DOHH2 (cell line): ENCODE measurements at regions not wholly inside any gene's neighbourhood (a gene's known extent, or its start where the extent isn't known, plus 50 kb on each side); places are given as distances from the start of the nearest gene placed in this dataset.

Experiments used
- H3F3A ChIP-seq: fragments of 200-600 bp; sonication (generic), shearing (Covaris generic); 2 replicates; pipeline ENCODE4 v1.6.0; 2016; ENCODE audit warnings: antibody characterized with exemption, mild to moderate bottlenecking; ENCODE audit not compliant: control insufficient read depth, insufficient read depth
- H3K27ac ChIP-seq: fragments of 200-600 bp; sonication (generic); 2 replicates; pipeline ENCODE4 v1.5.1; 2014; ENCODE audit warnings: low read depth, mild to moderate bottlenecking, low read length, moderate library complexity
- H3K27me3 ChIP-seq: fragments of 200-600 bp; sonication (generic); 2 replicates; pipeline ENCODE4 v1.6.1; 2014; ENCODE audit warnings: mild to moderate bottlenecking, low read length, mixed read lengths; ENCODE audit not compliant: control insufficient read depth
- H3K36me3 ChIP-seq: fragments of 200-600 bp; sonication (generic); 2 replicates; pipeline ENCODE4 v1.6.1; 2014; ENCODE audit warnings: mild to moderate bottlenecking, low read length, moderate library complexity, mixed read lengths; ENCODE audit not compliant: control insufficient read depth
- H3K4me1 ChIP-seq: fragments of 200-600 bp; sonication (generic); 2 replicates; pipeline ENCODE4 v1.6.1; 2014; ENCODE audit warnings: mild to moderate bottlenecking, low read length, mixed read lengths; ENCODE audit not compliant: control insufficient read depth
- H3K4me2 ChIP-seq: fragments of 200-600 bp; sonication (generic); 2 replicates; pipeline ENCODE4 v1.6.0; 2014; ENCODE audit warnings: mild to moderate bottlenecking, low read length, moderate library complexity
- H3K4me3 ChIP-seq: fragments of 200-600 bp; sonication (generic); 2 replicates; pipeline ENCODE4 v1.5.1; 2014; ENCODE audit warnings: mild to moderate bottlenecking, low read length, mixed read lengths
- H3K79me2 ChIP-seq: fragments of 200-600 bp; sonication (generic); 2 replicates; pipeline ENCODE4 v1.6.1; 2014; ENCODE audit warnings: mild to moderate bottlenecking, low read length, mixed read lengths; ENCODE audit not compliant: control insufficient read depth
- H3K9me2 ChIP-seq: fragments of 200-600 bp; sonication (generic); replicated peaks from 2 replicates; pipeline ENCODE4 v1.6.1; 2014; ENCODE audit warnings: mild to moderate bottlenecking, low read length, mixed read lengths; ENCODE audit not compliant: control insufficient read depth
- H3K9me3 ChIP-seq: fragments of 200-600 bp; sonication (generic); 2 replicates; pipeline ENCODE4 v1.6.1; 2014; ENCODE audit warnings: antibody characterized with exemption, low read length, mixed read lengths; ENCODE audit not compliant: control insufficient read depth, insufficient read depth
- H4K20me1 ChIP-seq: fragments of 200-600 bp; sonication (generic); 2 replicates; pipeline ENCODE4 v1.6.0; 2014; ENCODE audit warnings: low read depth, mild to moderate bottlenecking, antibody characterized with exemption, low read length, moderate library complexity; ENCODE audit not compliant: control insufficient read depth, insufficient read depth
- CTCF ChIP-seq: fragments of 200-600 bp; sonication (generic); IDR thresholded peaks from one replicate; pipeline ENCODE4 v1.5.1; 2014; ENCODE audit warnings: antibody characterized with exemption, mild to moderate bottlenecking, low read depth, low read length; ENCODE audit not compliant: poor library complexity, severe bottlenecking
- EZH2phosphoT487 ChIP-seq: fragments of 200-600 bp; sonication (generic); IDR thresholded peaks from 2 replicates; pipeline ENCODE4 v1.6.1; 2017; ENCODE audit warnings: borderline replicate concordance, mild to moderate bottlenecking, antibody characterized with exemption, low read length, moderate library complexity, mixed read lengths

- H3F3A ChIP-seq, result no peaks in the 10 kb centered on the region
- no peaks in the 10 kb centered on the region for H3K36me3 ChIP-seq
- no peaks in the 10 kb centered on the region for H3K4me1 ChIP-seq
- H3K9me2 ChIP-seq, result no peaks in the 10 kb centered on the region; the same call in 1 of the 2 replicates
- H3K4me2 ChIP-seq, result no peak overlapping the region
- H3K9me3 ChIP-seq, result no peaks in the 10 kb centered on the region
- H3K4me3 ChIP-seq, result no peak overlapping the region
- no peaks in the 10 kb centered on the region for H4K20me1 ChIP-seq
- H3K27me3 ChIP-seq, result no peaks in the 10 kb centered on the region
- no peaks in the 10 kb centered on the region for H3K79me2 ChIP-seq
- no peak for TF ChIP-seq CTCF
- no peak for TF ChIP-seq EZH2phosphoT487
- no peak overlapping the region for H3K27ac ChIP-seq
These were observed 206.0 kb upstream of the MYOCD start for GRCh38 chr17:12459736-12460135.

GRCh38 chr17:12463102-12463501 is 202.6 kb upstream of the MYOCD start:
- no peaks in the 10 kb centered on the region for H3F3A ChIP-seq
- no peaks in the 10 kb centered on the region; the same call in 1 of the 2 replicates for H3K9me2 ChIP-seq
- H3K4me1 ChIP-seq, result no peaks in the 10 kb centered on the region
- H3K4me2 ChIP-seq, result no peak overlapping the region
- H3K9me3 ChIP-seq, result no peaks in the 10 kb centered on the region
- no peak for TF ChIP-seq CTCF
- no peak for TF ChIP-seq EZH2phosphoT487
- no peaks in the 10 kb centered on the region for H3K79me2 ChIP-seq
- H3K27ac ChIP-seq, result no peak overlapping the region
- no peaks in the 10 kb centered on the region for H4K20me1 ChIP-seq
- no peak overlapping the region for H3K4me3 ChIP-seq
- no peaks in the 10 kb centered on the region for H3K36me3 ChIP-seq
- H3K27me3 ChIP-seq, result no peaks in the 10 kb centered on the region

- Histone ChIP-seq H3K27me3 (no peaks in the 10 kb centered on the region), H3K4me1 (no peaks in the 10 kb centered on the region), H3K9me2 (no peaks in the 10 kb centered on the region), H3K27ac (no peak overlapping the region), H3K79me2 (no peaks in the 10 kb centered on the region), H3F3A (no peaks in the 10 kb centered on the region), H3K36me3 (no peaks in the 10 kb centered on the region), H3K4me2 (no peak overlapping the region), H4K20me1 (no peaks in the 10 kb centered on the region), H3K4me3 (no peak overlapping the region), H3K9me3 (no peaks in the 10 kb centered on the region)
- no peak for TF ChIP-seq CTCF
- TF ChIP-seq EZH2phosphoT487, result no peak
These were observed 193.2 kb upstream of the MYOCD start for GRCh38 chr17:12472252-12473173.
